CD4-positive, alpha-beta T cell treated with Interleukin-10 for 1 hour (primary cell): ENCODE measurements at regions not wholly inside any gene's neighbourhood (a gene's known extent, or its start where the extent isn't known, plus 50 kb on each side); places are given as distances from the start of the nearest gene placed in this dataset.

Experiments
- DNase-seq: peaks from one replicate; pipeline ENCODE4 v3.0.0-alpha.2; 2020

DNA sequence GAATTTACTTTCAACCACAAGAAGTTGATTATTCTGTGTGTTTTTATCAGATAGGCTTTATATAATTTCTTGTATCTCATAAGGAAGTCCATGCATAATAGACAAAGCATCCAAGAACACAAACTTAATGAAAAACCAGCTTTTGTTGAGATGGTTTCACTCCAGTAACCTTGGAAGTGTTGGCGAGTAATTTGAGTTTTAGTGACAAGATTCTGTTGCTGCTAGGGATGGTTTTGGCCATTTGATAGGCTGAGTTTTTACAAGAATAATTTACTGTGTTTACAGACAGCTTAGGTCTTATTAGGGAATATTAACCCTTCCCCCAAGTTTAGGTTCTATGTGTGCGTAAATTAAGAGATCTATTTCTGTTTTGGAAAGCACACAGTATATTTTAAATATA lies 513.6 kb downstream of the USP25 start:
- no peak for DNase-seq

DNA sequence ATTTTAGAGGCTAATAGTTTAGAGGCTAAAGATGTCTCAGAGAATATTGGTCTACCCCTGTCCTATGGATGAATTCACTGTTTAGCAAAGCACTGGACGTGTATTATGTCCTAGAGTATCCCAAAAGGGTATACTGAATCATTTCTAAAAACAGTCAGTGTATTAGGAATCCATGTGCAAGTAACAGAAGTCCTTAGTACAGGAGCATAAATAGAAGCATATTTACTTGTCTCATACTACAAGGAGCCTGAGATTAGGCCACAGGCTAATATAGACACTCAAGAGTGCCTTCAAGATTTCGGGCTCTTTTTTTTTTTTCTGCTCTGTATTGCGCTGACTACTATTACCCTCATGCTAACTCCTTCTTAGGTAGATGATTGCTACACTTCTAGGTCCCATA lies 518.9 kb downstream of the USP25 start:
- DNase-seq = no peak

DNA sequence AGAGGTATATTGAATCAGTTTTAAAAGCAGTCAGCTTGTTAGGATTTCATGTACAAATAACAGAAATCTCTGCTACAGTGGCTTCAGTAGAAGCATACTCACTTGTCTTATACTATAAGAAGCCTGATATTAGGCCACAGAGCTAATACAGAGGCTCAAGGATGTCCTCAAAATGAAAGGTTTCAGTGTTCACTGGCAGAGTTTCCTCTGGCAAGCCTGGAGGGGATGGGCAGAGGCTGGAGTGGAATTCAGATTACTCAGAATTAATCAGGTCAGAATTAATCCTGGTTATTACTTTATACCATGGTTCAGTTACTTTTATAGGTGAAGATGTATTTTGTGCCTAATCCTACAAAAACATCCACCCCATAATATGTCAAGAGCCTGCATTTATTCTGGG lies 520.5 kb downstream of the USP25 start:
- no peak for DNase-seq

DNA sequence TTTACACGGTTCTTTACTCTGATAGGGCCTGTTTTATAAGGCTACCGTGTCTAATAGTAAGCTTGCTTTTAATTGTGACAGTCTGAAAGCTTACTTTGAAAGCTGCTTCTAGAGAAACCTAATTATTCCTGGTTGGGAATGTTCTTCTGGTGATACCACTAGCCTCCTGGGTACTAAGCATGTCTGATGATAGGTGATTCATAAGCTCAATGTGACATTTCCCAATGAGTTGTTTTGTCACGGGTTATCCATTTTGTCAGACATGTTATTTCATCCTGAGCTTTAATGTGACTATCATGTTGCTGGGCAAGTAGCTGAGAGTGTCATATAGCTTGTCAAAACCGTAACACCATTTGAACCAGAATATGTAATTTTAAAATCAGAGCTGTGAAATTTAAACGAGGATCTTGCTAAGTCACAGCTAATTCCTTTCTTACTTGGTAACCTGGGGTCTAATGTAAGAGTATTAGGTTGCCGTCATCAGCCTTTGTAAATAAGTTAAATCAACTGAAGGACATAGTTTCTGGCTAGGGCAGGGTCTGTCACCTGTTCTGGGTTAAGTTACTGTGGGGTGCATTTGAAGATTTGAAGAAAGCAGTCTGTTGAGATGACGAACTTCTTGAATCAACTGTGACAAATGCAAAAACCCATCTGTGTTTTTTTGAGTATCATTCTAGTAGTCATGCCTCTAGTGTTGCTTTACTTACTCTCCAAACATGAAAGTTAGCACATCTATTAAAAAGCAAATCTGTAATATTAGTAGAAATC lies 529.2 kb downstream of the USP25 start:
- DNase-seq = no peak

DNA sequence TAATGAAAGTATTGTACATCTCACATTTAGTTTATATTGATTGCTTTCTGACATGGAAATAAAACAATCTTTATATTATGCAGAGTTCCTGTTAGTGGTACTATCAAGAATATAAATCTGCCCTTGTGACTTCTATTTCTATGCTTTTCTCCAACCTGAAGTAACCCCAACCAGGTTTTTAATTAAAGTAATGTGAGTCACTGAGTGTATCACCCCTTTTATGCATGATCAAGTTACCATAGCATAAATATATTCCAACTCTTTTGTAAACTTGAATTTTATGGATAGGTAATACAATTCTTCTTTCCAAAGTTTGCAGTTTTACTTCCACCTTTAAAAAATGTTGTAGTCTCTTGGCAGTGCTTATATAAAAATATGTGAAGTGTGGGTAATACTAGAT lies 532.3 kb downstream of the USP25 start:
- no peak for DNase-seq

DNA sequence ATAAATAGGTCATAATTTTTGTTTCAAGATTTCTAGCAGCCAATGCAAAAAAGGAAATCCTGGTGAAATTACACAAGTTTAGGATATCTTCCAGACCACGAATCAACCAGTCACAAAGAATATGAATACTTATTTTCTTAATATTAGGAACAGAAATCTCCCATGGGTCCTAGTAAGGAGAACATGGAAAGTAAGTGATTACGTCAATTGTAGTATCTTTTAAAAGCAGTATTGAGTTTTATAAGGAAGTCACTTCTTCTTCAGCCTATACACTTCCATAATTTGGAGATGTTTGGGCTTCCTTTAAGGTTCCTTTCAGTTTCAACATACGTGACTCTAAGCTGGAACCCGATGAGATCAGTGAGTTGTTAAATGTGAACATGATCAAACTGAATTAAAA lies 534.5 kb downstream of the USP25 start:
- no peak for DNase-seq

DNA sequence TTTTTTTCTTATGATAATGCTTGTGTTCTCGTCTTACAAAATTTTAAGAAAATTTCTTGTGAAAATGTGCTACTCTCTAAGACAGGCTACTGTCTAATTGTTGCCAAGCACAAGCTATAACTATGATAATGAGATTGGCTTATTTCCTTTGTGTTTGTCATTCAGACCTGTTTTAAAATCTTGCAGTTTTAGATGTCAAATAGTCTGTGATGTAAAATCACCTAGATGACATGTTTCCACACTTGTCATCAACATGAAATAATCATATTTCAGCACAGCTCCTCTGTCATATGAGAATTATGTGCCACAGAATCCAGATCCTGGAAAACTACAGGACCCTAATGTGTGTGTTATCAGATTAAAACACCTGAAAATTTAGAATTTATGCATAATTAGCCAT lies 539.7 kb downstream of the USP25 start:
- DNase-seq = no peak

DNA sequence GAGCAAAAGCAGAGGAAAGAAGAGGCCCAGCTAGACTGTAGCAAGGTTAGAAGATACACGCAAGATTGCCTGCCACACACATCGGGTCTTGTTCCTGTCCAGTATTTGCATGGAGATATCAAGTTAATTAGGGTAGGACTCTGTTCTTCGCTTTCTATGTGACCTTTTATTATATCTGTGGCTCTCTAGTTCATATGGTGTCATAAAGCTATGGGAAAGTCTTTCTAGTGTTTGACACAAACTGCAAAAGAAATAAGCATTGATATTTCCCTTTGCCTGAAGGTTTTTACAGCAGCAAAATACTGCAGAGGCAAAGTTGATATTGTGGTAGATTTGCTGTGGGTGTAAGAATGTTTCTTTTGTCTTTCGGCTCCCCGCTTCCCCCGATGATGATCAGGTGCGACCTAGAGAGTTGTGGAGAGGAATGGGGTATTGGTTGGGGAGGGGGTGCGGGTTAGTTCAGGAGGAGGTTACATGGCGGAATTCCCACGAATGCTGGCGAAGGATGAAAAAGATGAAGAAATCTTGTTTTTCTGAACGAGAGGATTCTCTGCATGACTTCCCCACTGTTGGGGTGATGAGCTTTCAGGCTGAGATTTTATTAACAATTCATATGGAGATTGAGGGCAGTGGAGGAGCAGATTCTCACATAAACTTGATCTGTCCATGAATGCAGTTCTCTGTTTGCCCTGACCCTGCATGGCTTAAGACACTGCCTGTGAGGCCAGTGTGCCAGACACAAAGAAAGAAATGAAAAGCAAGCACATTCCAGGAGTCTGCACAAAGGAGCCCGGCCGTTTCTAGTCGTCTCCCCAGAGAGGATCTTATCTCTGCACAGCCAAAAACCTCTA lies 550.2 kb downstream of the USP25 start:
- DNase-seq = no peak

DNA sequence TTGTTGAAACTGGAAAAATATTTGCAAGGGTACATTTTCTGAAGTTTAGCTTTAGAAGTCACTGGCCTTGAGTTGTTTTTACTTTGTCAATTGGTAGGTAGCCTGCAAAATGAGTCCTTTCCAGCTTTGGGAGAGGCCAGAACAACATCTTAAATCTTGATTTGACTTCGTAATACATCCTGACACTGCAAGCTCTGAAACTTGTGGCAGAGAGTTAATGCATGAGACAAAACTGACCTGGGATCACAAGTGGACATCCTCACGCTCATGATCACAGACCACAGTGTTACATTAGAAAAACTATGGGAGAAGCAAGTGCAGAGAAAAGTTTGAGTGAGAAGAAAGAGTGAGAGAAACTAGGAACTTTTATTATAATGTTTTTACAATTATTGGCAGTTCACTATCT lies 550.9 kb downstream of the USP25 start:
- DNase-seq = no peak

DNA sequence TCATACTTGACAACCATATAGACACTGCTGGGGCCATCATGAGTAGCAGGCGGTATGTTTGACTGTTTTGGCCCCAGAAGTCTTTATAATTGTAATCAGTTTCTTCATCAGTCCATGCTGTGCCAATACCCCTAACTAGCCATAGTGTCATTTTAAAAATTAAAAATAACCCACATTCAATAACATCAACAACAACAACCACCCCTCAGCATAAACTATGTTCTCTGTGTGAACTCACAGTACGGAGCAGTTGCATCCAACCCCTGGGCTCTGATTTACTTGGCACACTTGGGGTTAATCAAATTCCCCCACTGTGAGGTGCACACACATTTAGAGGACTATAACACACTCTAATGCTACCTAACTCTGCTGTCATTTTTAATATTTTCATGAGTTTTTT lies 553.7 kb downstream of the USP25 start:
- DNase-seq = no peak

DNA sequence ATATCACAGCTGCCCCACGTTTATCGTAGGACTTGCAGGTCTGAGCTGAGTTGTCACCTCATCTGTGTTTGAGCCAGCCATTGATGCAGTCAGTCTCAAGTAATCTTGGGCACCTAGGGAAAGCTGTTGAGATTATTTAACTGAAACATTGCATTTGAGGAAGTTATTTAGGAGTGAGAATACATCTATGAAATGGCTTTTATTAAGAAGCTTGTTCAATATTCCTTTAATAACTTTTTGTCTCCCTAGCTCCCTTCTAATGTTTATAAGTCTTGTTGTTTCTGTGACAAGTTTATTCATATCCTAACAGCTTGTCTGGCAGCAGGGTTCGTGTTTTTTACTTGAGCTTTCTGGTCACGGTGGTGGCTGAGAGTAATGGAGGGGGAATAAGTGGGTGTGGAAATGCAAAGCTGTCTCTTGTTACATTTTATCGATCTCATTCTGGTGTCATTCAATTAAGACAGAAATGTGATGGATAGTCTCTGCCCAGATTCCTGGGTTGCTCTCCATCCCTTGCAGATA lies 555.9 kb downstream of the USP25 start:
- DNase-seq = no peak

DNA sequence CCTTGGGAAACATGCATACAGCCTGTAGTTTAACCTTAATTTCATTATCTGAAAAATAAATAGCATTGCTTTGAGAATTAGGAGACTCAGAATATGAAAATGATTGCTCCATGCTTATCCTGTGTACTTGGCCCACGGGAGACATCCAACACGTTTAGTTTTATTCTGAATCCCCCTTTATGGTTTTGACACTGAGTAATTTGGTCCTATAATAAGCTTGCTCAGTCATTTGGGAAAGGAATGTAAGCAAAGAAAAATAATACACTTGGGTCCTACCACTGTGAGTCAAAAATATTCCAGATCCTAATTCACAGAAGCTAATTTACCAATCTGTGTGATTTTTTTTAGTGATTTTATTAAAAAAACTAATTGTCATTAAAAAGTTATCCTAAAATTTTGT lies 557.3 kb downstream of the USP25 start:
- no peak for DNase-seq

DNA sequence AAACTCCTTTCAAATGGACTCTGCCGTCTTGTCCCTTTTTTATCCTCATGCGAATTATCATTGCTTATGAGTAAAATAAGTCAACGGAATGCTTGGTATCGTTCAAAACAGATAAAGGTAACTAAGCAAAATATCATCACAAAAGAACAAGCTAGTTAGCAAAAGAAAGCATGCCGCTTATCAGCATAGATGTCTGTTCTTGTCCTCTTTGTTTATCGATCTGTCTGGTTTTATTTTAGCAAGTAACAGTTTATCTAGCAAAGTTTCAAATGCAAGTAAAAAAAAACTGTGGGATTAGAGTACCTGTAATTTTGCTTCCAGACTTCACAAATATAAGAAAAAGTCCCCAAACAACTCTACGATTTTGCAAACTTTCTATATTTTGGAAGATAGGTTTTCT lies 561.5 kb downstream of the USP25 start:
- DNase-seq = no peak

DNA sequence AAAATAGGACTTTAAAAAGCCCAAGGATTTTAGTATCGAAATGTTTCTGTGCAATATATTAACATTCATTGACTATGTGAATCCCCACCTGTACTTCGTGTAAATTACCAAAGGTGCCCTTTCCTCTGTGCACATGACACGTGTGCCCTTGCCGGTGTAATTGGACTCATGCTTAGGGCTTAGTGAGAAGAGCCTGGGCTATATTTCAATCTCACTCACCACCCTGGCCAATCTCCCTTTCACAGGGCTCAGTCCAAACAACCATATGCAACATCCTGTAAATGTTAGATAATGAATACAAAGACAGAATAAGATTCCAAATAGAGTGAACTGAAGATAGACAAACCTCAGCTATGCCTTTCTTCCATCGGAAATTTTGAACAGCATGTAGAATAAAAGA lies 564.3 kb downstream of the USP25 start:
- no peak for DNase-seq

DNA sequence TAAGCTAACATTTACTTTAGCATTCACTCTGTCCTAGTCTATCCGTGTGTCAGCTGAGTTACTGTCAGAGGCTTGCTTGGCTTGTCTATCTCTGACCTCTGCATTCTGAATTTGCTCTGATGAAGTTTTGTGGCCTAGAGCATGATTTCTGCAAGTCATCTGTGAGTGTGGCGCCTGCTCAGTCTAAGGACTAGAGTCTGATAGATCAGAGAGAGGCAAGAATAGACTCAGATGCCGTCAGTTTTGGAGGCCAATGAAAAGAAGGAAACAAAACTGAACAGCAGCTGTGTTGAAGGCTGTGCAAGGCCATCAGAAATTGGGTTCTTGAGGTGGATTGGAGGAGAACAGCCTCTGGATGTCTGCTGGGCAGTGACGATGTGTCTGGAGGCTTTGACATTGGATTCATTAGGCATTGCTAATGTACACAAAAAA lies 573.1 kb downstream of the USP25 start:
- no peak for DNase-seq

DNA sequence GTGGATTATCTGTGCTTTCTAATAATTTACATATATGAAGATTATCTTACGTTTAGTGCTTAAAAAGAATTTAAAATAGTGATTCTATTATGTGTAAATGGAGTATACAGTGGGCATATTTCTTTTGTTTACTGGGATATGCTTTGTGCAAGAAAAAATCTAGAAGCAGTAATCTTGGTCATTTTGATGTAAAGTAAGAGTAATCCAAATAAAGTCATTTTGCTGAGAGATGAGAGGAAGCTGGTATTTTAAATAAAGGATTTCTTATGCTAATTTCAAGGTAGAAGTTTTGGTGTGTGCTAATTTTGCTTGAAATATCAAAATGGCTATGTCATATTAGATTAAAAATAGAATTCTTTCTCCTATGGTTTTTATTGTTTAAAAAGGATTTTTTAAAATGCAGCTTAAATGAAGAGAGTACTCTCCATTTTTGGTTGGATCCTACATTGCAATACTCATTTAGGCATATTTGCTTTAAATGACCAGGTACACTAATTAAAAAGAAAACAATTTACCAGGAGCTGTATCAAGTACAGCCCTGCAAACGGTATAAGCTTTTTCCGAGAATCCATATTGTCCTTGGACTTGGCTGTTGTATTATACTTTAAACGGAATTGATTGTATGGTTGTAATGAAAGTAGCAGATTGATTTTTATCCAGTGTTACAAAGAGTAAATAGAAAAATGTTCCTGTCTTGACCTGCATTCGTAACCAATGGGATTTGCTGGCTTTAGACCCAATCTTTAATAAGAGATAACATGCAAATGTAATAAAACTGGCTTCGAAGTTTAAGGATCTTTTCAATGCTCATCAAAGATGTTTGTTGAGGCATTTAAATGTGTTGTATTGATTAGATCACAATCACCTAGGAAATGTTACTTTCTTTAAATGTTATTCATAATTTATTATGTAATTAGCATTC lies 574.7 kb downstream of the USP25 start:
- DNase-seq = no peak

DNA sequence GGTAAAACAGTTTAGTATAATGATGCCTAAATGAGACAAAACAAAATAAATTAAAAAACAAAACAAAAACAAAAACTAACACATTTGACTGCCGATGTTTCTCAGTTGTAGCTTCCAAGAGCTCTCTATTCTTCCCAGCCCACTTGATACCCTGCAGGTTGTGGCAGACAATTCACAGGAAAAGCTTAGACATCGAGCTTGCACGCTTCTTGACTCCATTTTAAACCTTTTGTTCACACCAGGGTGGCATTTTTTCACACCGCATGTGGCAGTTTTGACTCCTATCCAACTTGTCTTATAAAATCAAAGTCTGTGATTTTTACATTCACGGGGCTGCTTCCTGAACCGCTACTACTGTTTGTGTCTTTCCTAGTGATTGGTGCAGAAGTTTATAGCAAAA lies 575.9 kb downstream of the USP25 start:
- no peak for DNase-seq

DNA sequence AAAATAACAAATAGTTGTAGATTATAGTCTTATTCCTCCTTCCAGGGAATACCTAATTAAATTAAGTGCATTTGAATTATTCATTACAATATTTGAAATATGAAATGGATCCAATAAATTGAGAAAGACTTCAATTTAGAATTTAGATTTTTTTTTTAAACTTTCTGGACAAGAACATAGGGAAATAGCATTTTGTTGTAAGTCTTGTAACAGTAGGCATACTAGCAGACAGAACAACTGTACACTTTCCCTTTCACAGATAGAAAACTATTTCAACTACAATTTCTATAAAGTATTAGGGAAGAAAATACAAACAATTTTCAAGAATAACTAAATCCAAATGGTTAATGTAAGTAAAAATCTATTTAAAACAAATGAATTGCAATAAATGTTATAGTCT lies 577.5 kb downstream of the USP25 start:
- no peak for DNase-seq

DNA sequence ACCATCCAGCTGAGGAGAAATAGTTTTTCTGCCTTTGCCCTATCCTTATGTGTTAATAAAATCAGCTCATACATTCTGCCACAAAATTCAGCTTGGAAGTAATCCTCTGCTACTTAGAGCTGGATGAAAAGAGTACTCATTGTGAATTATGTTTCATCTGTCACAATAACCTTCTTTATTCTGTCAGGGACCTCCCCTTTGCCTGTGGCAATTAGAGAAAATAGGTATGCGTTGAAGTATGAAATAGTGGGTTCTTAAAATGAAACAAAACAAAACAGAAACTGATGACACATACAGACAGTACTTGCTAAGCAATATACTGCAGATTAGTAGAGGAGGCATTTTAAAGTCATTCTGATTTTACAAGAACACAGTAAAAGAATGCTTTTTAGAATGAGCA lies 578.5 kb downstream of the USP25 start:
- no peak for DNase-seq

DNA sequence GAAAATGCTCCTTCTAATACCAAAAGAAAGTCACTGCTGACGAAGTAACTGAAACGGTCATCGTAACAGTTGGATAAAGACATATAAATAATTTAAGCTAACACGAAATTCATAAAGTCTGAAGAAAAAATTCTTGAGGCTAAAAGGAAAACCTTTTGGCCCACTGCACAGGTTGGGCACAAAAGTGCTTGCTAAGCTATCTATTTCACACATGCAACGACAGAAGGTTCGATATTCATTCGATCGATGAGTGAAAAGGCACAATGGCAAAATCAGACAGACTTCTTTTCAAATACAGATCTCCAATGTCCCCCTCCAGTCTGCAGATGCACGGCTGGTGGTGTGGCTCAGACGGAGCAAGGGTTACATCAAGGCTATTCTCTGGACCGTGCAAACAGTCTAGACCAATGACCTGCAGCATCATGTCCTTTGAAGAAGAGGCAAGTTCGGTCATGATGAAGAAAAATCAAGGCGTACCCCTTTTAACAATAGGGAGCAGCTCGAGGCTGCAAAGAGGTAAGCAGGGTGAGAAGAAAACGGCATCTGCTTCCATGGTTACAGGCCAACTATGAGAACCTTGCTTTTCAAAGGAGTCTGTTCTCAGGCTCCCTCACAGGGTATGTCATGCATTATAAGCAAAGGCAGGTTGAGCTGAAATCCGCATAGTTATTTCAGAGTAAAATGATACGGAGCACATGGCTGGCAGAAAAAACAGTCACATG lies 579.6 kb downstream of the USP25 start:
- DNase-seq = no peak

DNA sequence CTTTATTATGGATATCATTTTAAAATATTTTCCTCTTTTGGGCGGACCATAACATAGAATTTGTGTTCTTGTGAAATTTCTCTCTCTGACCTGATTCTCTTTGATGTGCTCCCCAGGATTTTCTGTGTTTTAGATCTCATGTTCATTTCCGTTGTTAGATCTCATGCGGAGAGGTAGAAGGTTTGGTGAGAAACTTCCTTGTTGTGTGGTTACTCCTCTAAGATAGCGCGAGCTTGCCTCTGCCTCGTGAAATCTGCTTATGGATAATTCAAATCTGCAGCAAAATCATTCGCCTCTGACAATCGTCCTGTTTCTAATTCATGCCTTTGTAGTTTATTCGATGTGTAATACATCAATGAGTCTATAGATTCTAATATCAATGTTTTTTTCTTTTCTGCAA lies 580.4 kb downstream of the USP25 start:
- no peak for DNase-seq

DNA sequence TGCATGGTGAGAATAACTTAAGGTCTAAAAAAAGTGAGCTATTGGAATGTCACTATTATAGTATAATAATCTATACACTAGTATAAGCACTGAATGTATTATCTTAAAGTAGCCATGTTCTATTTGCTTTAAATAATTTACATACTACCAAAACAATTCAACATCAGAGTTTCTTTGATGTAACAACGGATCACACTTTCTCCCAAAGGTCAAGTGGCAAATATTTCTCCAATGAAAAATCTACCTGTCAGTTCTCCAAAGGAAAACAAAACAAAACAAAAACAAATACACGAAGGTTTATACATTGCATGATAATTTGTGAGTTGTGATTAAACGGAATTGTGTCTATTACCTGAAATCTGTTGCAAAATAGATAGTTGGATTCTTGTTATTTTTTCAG lies 581.4 kb downstream of the USP25 start:
- DNase-seq = no peak
